ENCODE measurements at regions not wholly inside any gene's neighbourhood (a gene's known extent, or its start where the extent isn't known, plus 50 kb on each side); places are given as distances from the start of the nearest gene placed in this dataset.

- no peak overlapping the region for H3K4me3 Mint-ChIP-seq (ENCODE audit: unreplicated experiment)
- peaks cover 17% of the 10 kb centered on the region for H3K9me3 Mint-ChIP-seq (ENCODE audit: unreplicated experiment)
- CTCF ChIA-PET = no interaction called here
Measured at GRCh38 chr7:17086403-17086802, 204.6 kb upstream of the AGR3 start.

GRCh38 chr7:17090751-17091150 is 207.7 kb upstream of the AHR start:
- no peak for TF ChIP-seq CTCF (IDR thresholded peaks at IDR 0.05; ENCODE audit: insufficient read depth in 1 of 2, low read depth in 1 of 2, low read length in 1 of 2, severe bottlenecking in 1 of 2, unreplicated experiment in 1 of 2)
- Histone ChIP-seq H3K4me1 (peaks cover 4% of the 10 kb centered on the region; the same call in 1 of the 2 replicates), H3K9me3 (no peaks in the 10 kb centered on the region; the same call in 1 of the 2 replicates), H3K27me3 (replicated peaks; ENCODE audit: control insufficient read depth, insufficient read depth, low read length) (no peaks in the 10 kb centered on the region), H3K36me3 (ENCODE audit: control insufficient read depth, insufficient read depth, low read length) (no peaks in the 10 kb centered on the region), H3K4me3 (ENCODE audit: low read depth, low read length) (no peak overlapping the region)
- ChIA-PET POLR2A (no interaction called here), CTCF (no interaction called here)
- no peaks in the 10 kb centered on the region for H3K9me3 Mint-ChIP-seq (ENCODE audit: unreplicated experiment)
- no peak for DNase-seq
- BruUV-seq (replicated peaks) = no TSS peak
- intact Hi-C loops (cut with micrococcal nuclease; ENCODE audit: unreplicated experiment) = no loop called here
- H3K4me1 Mint-ChIP-seq (ENCODE audit: low read depth, unreplicated experiment) = peaks cover 1% of the 10 kb centered on the region
- no peak overlapping the region for H3K4me3 Mint-ChIP-seq (ENCODE audit: unreplicated experiment)
- H3K36me3 Mint-ChIP-seq (ENCODE audit: insufficient read depth, unreplicated experiment) = no peaks in the 10 kb centered on the region
- H3K27ac Mint-ChIP-seq (ENCODE audit: unreplicated experiment) = no peak overlapping the region
- no peaks in the 10 kb centered on the region for H3K27me3 Mint-ChIP-seq (ENCODE audit: insufficient read depth, unreplicated experiment)

More at GRCh38 chr7:17086403-17086802, 204.6 kb upstream of the AGR3 start:
- Mint-ChIP-seq H3K36me3 (ENCODE audit: insufficient read depth, unreplicated experiment) (no peaks in the 10 kb centered on the region), H3K27ac (ENCODE audit: unreplicated experiment) (no peak overlapping the region), H3K27me3 (ENCODE audit: insufficient read depth, unreplicated experiment) (no peaks in the 10 kb centered on the region), H3K4me1 (ENCODE audit: low read depth, unreplicated experiment) (peaks cover 8% of the 10 kb centered on the region)
- peaks cover 4% of the 10 kb centered on the region; the same call in 1 of the 2 replicates for H3K4me1 ChIP-seq
- no peak for TF ChIP-seq CTCF (IDR thresholded peaks at IDR 0.05; ENCODE audit: insufficient read depth in 1 of 2, low read depth in 1 of 2, low read length in 1 of 2, severe bottlenecking in 1 of 2, unreplicated experiment in 1 of 2)
- no peak for DNase-seq
- H3K36me3 ChIP-seq (ENCODE audit: control insufficient read depth, insufficient read depth, low read length) = no peaks in the 10 kb centered on the region
- no peaks in the 10 kb centered on the region; the same call in 1 of the 2 replicates for H3K9me3 ChIP-seq
- POLR2A ChIA-PET = no interaction called here
- H3K27me3 ChIP-seq (replicated peaks; ENCODE audit: control insufficient read depth, insufficient read depth, low read length) = no peaks in the 10 kb centered on the region
- intact Hi-C loops (cut with micrococcal nuclease; ENCODE audit: unreplicated experiment) = no loop called here
- H3K4me3 ChIP-seq (ENCODE audit: low read depth, low read length) = no peak overlapping the region
- BruUV-seq (replicated peaks) = no TSS peak

- Histone ChIP-seq H3K4me1 (no peaks in the 10 kb centered on the region), H3K4me3 (ENCODE audit: low read depth, low read length) (no peak overlapping the region), H3K27me3 (replicated peaks; ENCODE audit: control insufficient read depth, insufficient read depth, low read length) (no peaks in the 10 kb centered on the region), H3K9me3 (no peaks in the 10 kb centered on the region), H3K36me3 (ENCODE audit: control insufficient read depth, insufficient read depth, low read length) (no peaks in the 10 kb centered on the region)
- no peak for DNase-seq
- H3K27ac Mint-ChIP-seq (ENCODE audit: unreplicated experiment) = no peak overlapping the region
- no peaks in the 10 kb centered on the region for H3K27me3 Mint-ChIP-seq (ENCODE audit: insufficient read depth, unreplicated experiment)
- CTCF ChIA-PET = no interaction called here
- BruUV-seq (replicated peaks) = no TSS peak
- no peaks in the 10 kb centered on the region for H3K9me3 Mint-ChIP-seq (ENCODE audit: unreplicated experiment)
- H3K4me1 Mint-ChIP-seq (ENCODE audit: low read depth, unreplicated experiment) = no peaks in the 10 kb centered on the region
- POLR2A ChIA-PET = no interaction called here
- no peak overlapping the region for H3K4me3 Mint-ChIP-seq (ENCODE audit: unreplicated experiment)
- intact Hi-C loops (cut with micrococcal nuclease; ENCODE audit: unreplicated experiment) = no loop called here
- TF ChIP-seq CTCF (IDR thresholded peaks at IDR 0.05; ENCODE audit: insufficient read depth in 1 of 2, low read depth in 1 of 2, low read length in 1 of 2, severe bottlenecking in 1 of 2, unreplicated experiment in 1 of 2) = no peak
- no peaks in the 10 kb centered on the region for H3K36me3 Mint-ChIP-seq (ENCODE audit: insufficient read depth, unreplicated experiment)
Measured at GRCh38 chr7:17093461-17093860, 205.0 kb upstream of the AHR start.
